Activated T-cell treated with anti-CD3 and anti-CD28 coated beads, Interleukin-2, amount 50 U/mL, for 72 hours (primary cell): ENCODE measurements at regions not wholly inside any gene's neighbourhood (a gene's known extent, or its start where the extent isn't known, plus 50 kb on each side); places are given as distances from the start of the nearest gene placed in this dataset.
"Not testable (repeated sequence)": the region's sequence is repeated elsewhere in the genome, so short reads cannot be mapped to it uniquely, and the experiment has no call there.

ENCODE experiments used
- ATAC-seq, 2 donors: fragments of 150-1000 bp; cut with Tn5 transposase; replicated peaks in 1 of 2; 2 replicates each; pipeline ENCODE4 v1.10.0; 2021; ENCODE audit warnings: moderate library complexity in 2 of 2, mild to moderate bottlenecking in 1 of 2
- DNase-seq, 2 donors: peaks; one replicate each; pipeline ENCODE4 v3.0.0; 2021 to 2022; ENCODE audit warnings: mixed read lengths in 1 of 2
- H3K27ac Mint-ChIP-seq: one replicate; pipeline ENCODE4 v1.8.0; 2022; ENCODE audit warnings: mild to moderate bottlenecking, moderate library complexity, mixed read lengths
- H3K27me3 Mint-ChIP-seq: one replicate; pipeline ENCODE4 v1.8.0; 2022; ENCODE audit warnings: low read depth, mixed read lengths
- H3K36me3 Mint-ChIP-seq, 2 donors: one replicate each; pipeline ENCODE4 v1.8.0; 2022; ENCODE audit warnings: mixed read lengths in 2 of 2, mild to moderate bottlenecking in 1 of 2; ENCODE audit not compliant: insufficient read depth in 2 of 2
- H3K4me1 Mint-ChIP-seq: one replicate; pipeline ENCODE4 v1.8.0; 2022; ENCODE audit warnings: low read depth, mixed read lengths
- H3K4me3 Mint-ChIP-seq, 2 donors: one replicate each; pipeline ENCODE4 v1.8.0; 2022; ENCODE audit warnings: mild to moderate bottlenecking in 2 of 2, mixed read lengths in 2 of 2, moderate library complexity in 2 of 2
- H3K9me3 Mint-ChIP-seq, 2 donors: one replicate each; pipeline ENCODE4 v1.8.0; 2022; ENCODE audit warnings: mixed read lengths in 2 of 2

DNA sequence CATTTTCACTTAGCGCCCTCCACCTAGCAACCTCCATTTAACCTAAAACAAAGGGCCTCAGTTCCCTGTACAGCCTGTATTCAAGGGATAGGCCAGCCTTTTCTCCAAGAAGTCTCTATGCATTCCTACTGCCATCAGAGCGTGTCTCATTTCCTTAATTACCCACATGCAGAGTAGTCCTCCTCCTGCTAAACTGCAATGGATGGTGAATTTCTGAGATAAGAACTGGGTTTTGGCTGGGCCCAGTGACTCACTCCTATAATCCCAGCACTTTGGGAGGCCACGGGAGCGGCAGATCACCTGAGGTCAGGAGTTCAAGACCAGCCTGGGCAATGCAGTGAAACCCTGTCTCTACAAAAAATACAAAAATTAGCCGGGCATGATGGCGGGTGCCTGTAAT is 71.1 kb upstream of the GPR158 start:
- no peak for DNase-seq
- Mint-ChIP-seq H3K27ac (no peak overlapping the region), H3K9me3 (peaks cover 0 to 2% of the 10 kb centered on the region in 2 donors), H3K4me1 (no peaks in the 10 kb centered on the region), H3K27me3 (peaks cover 14% of the 10 kb centered on the region), H3K36me3 (no peaks in the 10 kb centered on the region), H3K4me3 (no peak overlapping the region)
- no peak for ATAC-seq

- Mint-ChIP-seq H3K27ac (no peak overlapping the region), H3K27me3 (peaks cover 21% of the 10 kb centered on the region), H3K4me3 (no peak overlapping the region), H3K9me3 (no peaks in the 10 kb centered on the region), H3K36me3 (no peaks in the 10 kb centered on the region), H3K4me1 (no peaks in the 10 kb centered on the region)
- no peak for DNase-seq
- ATAC-seq, result no peak
Measured at GRCh38 chr10:25104441-25104840, 70.4 kb upstream of the GPR158 start.

DNA sequence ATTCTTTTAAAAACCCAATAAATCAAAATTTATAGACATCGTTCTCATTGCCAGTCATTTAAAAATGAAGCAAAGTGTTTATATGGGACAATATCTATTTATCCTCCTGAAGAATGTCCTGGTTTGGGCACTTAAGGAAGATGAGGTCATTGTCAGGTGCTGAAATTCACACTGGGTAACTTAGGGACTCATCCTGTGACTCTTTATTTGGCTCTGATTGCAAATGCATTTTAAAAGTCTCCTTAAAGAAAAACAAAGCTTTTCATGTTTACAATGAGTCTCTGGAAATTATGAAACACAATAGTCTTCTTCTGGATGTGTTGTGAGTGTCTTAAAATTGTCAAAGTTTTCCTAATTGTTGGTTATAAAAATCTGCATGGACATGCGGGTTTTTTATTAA is 69.5 kb upstream of the GPR158 start:
- ATAC-seq (no peak), DNase-seq (no peak)
- H3K4me3 Mint-ChIP-seq, result no peak overlapping the region
- H3K4me1 Mint-ChIP-seq, result no peaks in the 10 kb centered on the region
- peaks cover 21% of the 10 kb centered on the region for H3K27me3 Mint-ChIP-seq
- H3K27ac Mint-ChIP-seq, result no peak overlapping the region
- no peaks in the 10 kb centered on the region for H3K9me3 Mint-ChIP-seq
- no peaks in the 10 kb centered on the region for H3K36me3 Mint-ChIP-seq

- DNase-seq, result no peak
- ATAC-seq, result no peak
- H3K4me3 Mint-ChIP-seq, result no peak overlapping the region
Measured at GRCh38 chr10:25105743-25106260, 69.0 kb upstream of the GPR158 start.

DNA sequence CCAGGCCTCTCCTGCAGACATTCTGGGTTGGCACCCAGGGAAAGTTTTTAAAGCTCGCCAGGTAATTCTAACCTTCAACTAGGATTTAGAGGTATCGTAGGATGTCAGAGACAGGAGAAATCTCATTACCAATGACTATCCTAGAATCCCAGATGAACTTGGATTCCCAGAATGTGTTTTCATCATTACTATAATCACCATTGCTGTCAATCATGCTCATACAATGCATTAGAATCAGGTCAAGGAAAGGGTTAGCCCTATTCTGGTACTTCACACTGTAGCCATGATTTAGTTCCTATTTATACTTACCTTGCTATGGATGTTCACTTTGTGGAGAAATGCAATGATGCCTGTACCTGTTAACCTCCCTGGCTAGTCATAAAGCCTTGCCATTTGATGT is 67.0 kb upstream of the GPR158 start:
- ATAC-seq (no peak), DNase-seq (no peak)
- no peaks in the 10 kb centered on the region for H3K36me3 Mint-ChIP-seq
- peaks cover 22% of the 10 kb centered on the region for H3K27me3 Mint-ChIP-seq
- H3K4me3 Mint-ChIP-seq, result no peak overlapping the region
- no peak overlapping the region for H3K27ac Mint-ChIP-seq
- no peaks in the 10 kb centered on the region for H3K9me3 Mint-ChIP-seq
- no peaks in the 10 kb centered on the region for H3K4me1 Mint-ChIP-seq

More at GRCh38 chr10:25105743-25106260, 69.0 kb upstream of the GPR158 start:
- no peaks in the 10 kb centered on the region for H3K36me3 Mint-ChIP-seq
- H3K27me3 Mint-ChIP-seq, result peaks cover 21% of the 10 kb centered on the region
- H3K27ac Mint-ChIP-seq, result no peak overlapping the region
- H3K9me3 Mint-ChIP-seq, result no peaks in the 10 kb centered on the region
- H3K4me1 Mint-ChIP-seq, result no peaks in the 10 kb centered on the region

- DNase-seq, H3K9me3 Mint-ChIP-seq, H3K36me3 Mint-ChIP-seq, ATAC-seq, H3K4me1 Mint-ChIP-seq, H3K4me3 Mint-ChIP-seq, H3K27ac Mint-ChIP-seq: not testable (repeated sequence)
- H3K27me3 Mint-ChIP-seq, result peaks cover 37% of the 10 kb centered on the region
Measured at GRCh38 chr10:25109896-25110295, 64.9 kb upstream of the GPR158 start.

DNA sequence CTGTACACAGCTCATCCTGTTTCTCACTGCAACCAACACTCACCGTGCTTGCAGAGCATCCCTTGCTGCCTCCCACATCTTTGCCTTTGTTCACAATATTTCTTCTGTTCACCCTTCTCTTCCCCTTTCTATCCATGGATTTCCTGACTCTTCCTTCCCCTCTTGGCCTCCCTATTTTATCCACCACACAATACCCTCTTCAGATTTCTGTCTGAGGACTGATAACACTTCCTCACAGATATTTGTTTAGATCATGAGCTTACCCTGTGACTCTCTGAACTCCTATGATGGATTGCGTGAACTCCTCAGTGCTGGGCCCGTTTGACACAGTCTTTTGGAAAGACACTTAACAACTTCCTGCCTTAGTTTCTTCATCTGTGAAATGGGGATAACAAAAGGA is 62.8 kb upstream of the GPR158 start:
- H3K27ac Mint-ChIP-seq, result no peak overlapping the region

GRCh38 chr10:25113191-25114035 is 61.4 kb upstream of the GPR158 start:
- no peaks in the 10 kb centered on the region for H3K36me3 Mint-ChIP-seq
- peaks cover 39% of the 10 kb centered on the region for H3K27me3 Mint-ChIP-seq
- ATAC-seq (peak; percentile 58 to 74), DNase-seq (peak; percentile 47 to 57)
- H3K4me1 Mint-ChIP-seq, result no peaks in the 10 kb centered on the region
- no peak overlapping the region for H3K4me3 Mint-ChIP-seq
- no peak overlapping the region for H3K27ac Mint-ChIP-seq
- no peaks in the 10 kb centered on the region for H3K9me3 Mint-ChIP-seq

More for the DNA sequence above, 62.8 kb upstream of the GPR158 start:
- no peak for ATAC-seq
- no peak for DNase-seq
- no peaks in the 10 kb centered on the region for H3K9me3 Mint-ChIP-seq
- H3K36me3 Mint-ChIP-seq, result no peaks in the 10 kb centered on the region
- H3K4me3 Mint-ChIP-seq, result no peak overlapping the region
- H3K4me1 Mint-ChIP-seq, result no peaks in the 10 kb centered on the region
- peaks cover 43% of the 10 kb centered on the region for H3K27me3 Mint-ChIP-seq

DNA sequence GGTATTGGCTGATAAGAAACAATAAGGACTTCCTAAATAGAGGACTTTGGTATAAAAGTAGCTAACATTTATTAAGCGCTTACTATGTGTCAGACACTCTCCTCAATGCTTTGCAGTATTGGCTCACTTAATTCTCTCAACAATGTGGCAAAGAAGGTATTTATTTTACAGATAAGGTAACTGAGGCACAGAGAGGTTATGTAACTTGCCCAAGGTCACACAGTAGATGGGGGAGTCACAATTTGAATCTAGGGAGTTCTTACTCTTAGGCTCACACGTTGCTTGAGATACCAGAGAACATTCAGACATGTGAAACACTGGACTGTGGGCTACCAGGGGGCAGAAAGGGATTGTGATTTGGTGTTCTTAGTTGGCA is 60.8 kb upstream of the GPR158 start:
- H3K4me1 Mint-ChIP-seq, result no peaks in the 10 kb centered on the region
- DNase-seq, result no peak
- peaks cover 32% of the 10 kb centered on the region for H3K27me3 Mint-ChIP-seq
- no peak for ATAC-seq
- H3K36me3 Mint-ChIP-seq, result no peaks in the 10 kb centered on the region
- no peaks in the 10 kb centered on the region for H3K9me3 Mint-ChIP-seq
- H3K27ac Mint-ChIP-seq, result no peak overlapping the region
- no peak overlapping the region for H3K4me3 Mint-ChIP-seq

DNA sequence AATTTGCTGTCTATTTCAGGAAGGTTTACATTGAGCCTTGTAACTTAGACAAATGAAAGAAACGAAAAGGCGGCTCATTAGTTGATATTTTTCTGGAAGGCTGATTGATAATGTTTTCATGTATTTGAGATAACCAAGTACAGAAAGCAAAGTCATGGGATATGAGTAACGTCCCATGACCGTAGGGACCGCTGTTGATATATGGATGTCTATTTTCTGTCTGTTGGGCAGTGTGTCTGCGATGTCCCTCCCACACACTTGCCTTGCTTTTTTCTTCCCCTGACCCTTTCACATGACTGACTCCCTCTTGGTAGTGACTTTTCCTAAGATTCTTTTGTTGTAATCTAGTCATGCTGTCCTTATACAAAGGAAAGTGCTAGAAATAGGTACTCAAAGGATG is 57.0 kb upstream of the GPR158 start:
- Mint-ChIP-seq H3K27me3 (peaks cover 21% of the 10 kb centered on the region), H3K27ac (no peak overlapping the region), H3K4me1 (no peaks in the 10 kb centered on the region), H3K36me3 (no peaks in the 10 kb centered on the region), H3K4me3 (no peak overlapping the region), H3K9me3 (no peaks in the 10 kb centered on the region)
- DNase-seq (no peak), ATAC-seq (no peak)

GRCh38 chr10:25120188-25120587 is 54.6 kb upstream of the GPR158 start:
- Mint-ChIP-seq H3K36me3 (no peaks in the 10 kb centered on the region), H3K27ac (no peak overlapping the region), H3K4me3 (no peak overlapping the region), H3K9me3 (no peaks in the 10 kb centered on the region), H3K27me3 (peaks cover 12% of the 10 kb centered on the region), H3K4me1 (no peaks in the 10 kb centered on the region)
- no peak for DNase-seq
- no peak for ATAC-seq
